HG03175 (cell line): ENCODE measurements at regions not wholly inside any gene's neighbourhood (a gene's known extent, or its start where the extent isn't known, plus 50 kb on each side); places are given as distances from the start of the nearest gene placed in this dataset.
"Not testable (repeated sequence)": the region's sequence is repeated elsewhere in the genome, so short reads cannot be mapped to it uniquely, and the experiment has no call there.

Experiments used
- ATAC-seq: cut with Tn5 transposase; IDR thresholded peaks from one replicate; pipeline ENCODE4 v1.9.1; 2021; ENCODE audit warnings: mild to moderate bottlenecking, moderate library complexity; ENCODE audit not compliant: unreplicated experiment

DNA sequence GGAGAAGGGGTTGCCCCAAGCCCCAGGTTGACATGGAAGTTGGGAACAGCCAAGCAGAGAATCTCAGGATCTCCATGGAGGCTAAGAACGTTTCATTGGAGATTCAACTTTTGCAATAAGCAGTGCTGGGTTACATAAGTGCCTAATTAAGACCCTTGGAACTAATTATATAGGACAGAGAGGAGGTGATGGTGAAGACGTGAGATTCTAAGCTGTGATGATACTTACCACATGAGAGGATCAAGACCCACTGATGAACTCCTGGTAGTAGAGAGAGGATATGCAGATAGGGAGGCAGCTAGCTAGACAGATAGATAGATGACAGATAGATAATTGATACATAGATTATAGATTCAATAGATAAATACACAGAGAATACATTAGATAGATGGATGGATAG, 278.5 kb downstream of the SHOX start:
- ATAC-seq = not testable (repeated sequence)

DNA sequence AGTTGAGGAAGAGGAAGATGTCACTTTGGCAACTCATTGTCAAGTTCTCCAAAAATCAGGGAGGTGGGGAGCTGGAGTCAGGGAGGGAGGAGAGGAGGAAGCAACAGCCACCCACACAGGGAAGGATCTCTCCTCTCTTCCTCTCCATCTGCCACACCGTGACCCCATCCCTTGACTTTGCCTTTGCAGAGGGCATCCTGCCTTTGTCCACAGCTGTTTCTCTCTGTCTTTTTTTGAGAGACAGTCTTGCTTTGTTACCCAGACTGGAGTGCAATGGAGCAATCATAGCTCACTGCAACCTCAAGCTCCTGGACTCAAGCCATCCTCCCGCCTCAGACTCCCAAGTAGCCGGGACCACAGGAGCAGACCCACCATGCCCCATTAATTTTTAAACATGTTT, 276.0 kb downstream of the SHOX start:
- ATAC-seq = no peak

DNA sequence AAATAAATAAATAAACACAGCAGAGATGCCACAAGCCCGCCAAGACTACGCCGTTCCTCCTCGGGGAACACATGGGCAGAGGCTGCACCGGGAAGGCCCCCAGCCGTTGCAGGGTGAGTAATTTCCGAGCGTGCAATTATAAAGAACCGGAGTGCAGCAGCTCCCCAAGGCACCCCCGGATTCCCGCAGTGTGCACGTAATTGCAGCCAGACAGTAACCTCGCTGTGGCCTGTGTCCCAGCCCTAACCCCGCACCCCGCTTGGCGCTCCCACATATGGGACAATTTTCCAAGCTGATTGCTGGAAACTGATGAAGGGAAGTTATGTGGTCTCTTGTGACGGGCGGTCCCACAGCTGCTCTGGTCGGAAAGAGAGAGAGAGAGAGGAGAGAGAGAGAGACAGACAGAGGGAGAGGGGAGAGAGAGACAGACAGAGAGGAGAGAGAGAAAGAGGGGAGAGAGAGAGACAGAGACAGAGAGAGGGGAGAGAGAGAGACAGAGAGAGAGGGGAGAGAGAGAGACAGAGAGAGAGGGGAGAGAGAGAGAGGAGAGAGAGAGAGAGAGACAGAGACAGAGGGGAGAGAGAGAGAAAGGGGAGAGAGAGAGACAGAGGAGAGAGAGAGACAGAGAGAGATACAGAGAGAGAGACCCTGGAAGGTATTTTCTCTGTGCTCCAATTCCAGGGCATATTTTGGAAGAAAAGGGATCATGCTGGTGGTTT, 275.4 kb downstream of the SHOX start:
- no peak for ATAC-seq

- ATAC-seq = no peak
These were observed 272.5 kb downstream of the SHOX start for GRCh38 chrX:903116-903515.

GRCh38 chrX:896256-896655, 265.7 kb downstream of the SHOX start:
- ATAC-seq = no peak

- no peak for ATAC-seq
These were observed 259.5 kb downstream of the SHOX start for GRCh38 chrX:889966-890651.

DNA sequence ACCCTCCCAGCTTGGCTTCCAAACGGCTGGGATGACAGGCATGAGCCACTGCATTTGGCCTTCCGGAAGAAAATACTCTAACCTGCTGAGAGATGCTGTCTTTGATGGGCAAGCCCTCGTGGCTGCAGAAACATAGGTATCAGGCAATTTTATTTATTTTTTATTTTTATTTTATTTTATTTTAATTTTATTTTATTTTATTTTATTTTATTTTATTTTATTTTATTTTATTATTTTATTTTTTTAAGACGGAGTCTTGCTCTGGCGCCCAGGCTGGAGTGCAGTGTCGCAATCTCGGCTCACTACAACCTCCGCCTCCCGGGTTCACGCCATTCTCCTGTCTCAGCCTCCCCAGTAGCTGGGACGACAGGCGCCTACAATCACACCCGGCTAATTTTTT, 257.1 kb downstream of the SHOX start:
- not testable (repeated sequence) for ATAC-seq

GRCh38 chrX:883588-883987, 253.0 kb downstream of the SHOX start:
- ATAC-seq = no peak

GRCh38 chrX:879756-880698, 249.4 kb downstream of the SHOX start:
- not testable (repeated sequence) for ATAC-seq

- ATAC-seq = no peak
These were observed 243.5 kb downstream of the SHOX start for GRCh38 chrX:874061-874460.

DNA sequence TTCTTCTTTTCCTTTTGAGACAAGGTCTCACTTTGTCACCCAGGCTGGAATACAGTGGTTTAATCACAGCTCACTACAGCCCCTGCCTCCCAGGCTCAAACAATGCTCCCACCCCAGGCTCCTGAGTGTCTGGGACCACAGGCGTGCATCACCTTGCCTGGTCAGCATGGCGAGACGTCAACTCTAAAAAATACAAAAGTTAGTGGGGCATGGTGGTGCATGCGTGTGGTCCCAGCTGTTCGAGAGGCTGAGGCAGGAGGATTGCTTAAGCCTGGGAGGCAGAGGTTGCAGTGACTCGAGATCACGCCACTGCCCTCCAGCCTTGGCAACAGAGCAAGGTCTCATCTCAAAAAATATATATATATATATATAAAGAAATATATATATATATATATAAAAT, 242.4 kb downstream of the SHOX start:
- ATAC-seq = no peak

- no peak for ATAC-seq
These were observed 241.5 kb downstream of the SHOX start for GRCh38 chrX:872090-872489.

DNA sequence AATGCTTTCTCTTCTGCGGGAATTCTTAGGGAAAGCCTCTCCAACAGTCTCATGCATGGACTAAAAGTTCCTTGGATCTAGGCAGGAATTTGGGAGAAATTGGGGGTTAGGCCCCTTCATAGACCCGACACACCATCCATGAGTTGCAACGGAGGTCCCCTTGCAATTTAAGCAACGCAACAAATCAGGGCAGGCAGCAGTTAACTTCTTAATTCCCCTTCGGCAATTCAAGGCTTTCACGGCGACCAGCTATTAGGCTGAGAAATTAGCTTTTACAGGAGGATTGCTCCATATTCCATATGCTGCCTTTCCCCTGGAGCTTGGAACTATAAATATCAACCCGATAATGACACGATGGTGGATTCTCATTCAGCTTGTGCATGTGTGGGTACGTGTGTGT, 241.0 kb downstream of the SHOX start:
- no peak for ATAC-seq

- no peak for ATAC-seq
These were observed 237.5 kb downstream of the SHOX start for GRCh38 chrX:867966-868647.

DNA sequence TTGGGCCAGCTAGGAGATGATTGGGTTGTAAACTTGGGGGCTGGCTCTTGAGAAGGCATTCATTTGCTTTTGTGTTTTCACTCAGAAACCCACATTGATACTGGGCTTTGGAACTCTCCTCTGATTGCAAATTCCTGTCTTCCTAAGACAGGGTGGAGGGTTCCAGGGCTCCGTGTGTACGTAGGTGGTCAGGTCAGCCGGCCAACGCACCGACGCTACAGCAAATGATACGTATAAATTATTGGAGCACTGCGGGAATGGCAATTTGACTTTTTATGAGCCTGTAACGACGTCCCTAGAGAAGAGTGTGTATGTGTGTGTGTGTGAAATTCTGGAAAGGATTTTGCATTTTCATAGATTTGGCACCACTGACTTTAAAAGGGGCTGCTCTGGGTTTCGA, 236.9 kb downstream of the SHOX start:
- no peak for ATAC-seq

DNA sequence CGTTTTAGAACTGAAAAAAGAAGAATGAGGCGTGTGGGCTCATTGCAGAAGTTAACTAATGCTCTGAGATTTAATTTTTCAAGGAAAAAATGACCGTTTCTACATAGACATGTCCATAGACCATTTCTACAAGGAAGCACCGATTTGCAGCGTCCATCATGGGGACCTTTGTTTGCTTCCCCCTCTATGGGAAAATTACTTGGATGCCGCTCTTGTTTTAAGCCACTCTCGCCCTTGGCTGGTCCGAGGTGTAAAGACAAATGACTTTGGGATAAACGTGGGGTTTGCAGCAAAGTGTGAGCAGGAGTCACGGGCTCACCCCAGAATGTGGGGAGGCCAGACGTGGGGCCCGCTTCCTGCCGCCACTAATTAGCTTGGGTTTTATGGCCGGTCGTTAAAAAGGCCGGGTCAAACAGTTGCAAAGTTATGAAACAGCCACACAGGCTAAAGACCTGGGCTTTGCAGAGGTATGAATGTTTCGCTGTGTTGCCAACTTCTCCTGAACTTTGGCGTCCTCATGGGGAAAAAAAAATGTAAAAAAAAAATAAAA, 235.9 kb downstream of the SHOX start:
- ATAC-seq = no peak

DNA sequence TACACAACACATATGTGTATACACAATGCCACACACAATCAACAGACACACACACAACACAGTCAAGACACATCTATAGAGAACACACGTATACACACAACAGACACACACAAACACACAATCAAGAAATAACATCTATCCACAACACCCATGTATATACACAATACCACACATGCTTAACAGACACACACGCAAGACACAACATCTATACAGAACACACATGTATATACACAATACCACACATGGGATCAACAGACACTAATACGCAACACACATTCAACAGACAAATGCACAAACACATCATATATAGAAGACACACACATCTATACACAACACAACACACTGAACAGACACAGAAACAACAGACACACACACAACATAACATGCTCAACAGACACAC, 234.8 kb downstream of the SHOX start:
- ATAC-seq = no peak

- no peak for ATAC-seq
These were observed 231.3 kb downstream of the SHOX start for GRCh38 chrX:861921-862320.

GRCh38 chrX:861340-861890, 230.8 kb downstream of the SHOX start:
- ATAC-seq = no peak

DNA sequence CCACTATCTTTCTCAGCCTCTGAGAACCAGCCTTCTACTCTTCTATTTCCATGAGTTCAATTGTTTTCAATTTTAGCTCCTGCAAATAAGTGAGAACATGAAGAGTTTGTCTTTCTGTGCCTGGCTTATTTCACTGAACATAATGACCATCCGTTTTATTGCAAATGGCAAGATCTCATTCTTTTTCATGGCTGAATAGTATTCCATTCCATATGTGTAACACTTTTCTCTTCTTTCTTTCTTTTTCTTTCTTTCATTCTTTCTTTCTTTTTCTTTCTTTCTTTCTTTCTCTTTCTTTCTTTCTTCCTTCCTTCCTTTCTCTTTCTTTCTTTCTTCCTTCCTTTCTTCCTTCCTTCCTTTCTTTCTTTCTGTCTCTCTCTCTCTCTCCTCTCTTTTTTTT, 228.7 kb downstream of the SHOX start:
- no peak for ATAC-seq
